ENCODE measurements at regions not wholly inside any gene's neighbourhood (a gene's known extent, or its start where the extent isn't known, plus 50 kb on each side); places are given as distances from the start of the nearest gene placed in this dataset.

- H4K20me1 ChIP-seq (ENCODE audit: insufficient read depth) = no peaks in the 10 kb centered on the region
- no peaks in the 10 kb centered on the region for H3K79me2 ChIP-seq (ENCODE audit: insufficient read depth, low read length)
- intact Hi-C loops (cut with micrococcal nuclease) = no loop called here
- no peak overlapping the region for H3K27ac ChIP-seq (ENCODE audit: low read depth, low read length)
- ChIA-PET POLR2A (no interaction called here), CTCF (no interaction called here), RAD21 (ENCODE audit: low non-redundant PET in 1 of 2, low total read pairs in 2 of 2, uncharacterized antibody in 2 of 2, unreplicated experiment in 2 of 2) (no interaction called here)
- H3K4me2 ChIP-seq (ENCODE audit: low read length) = no peak overlapping the region
- no peak overlapping the region for H2AFZ ChIP-seq (ENCODE audit: low read depth, low read length, poor library complexity, severe bottlenecking)
- ATAC-seq = no peak
- DNase-seq (ENCODE audit: low read depth, low spot score) = no peak
- no peaks in the 10 kb centered on the region for H3K4me1 ChIP-seq (ENCODE audit: control insufficient read depth in 1 of 2, insufficient read depth in 2 of 2, low read length in 2 of 2)
- no peak overlapping the region for H3K4me3 ChIP-seq (replicated peaks in 1 of 2; ENCODE audit: low read depth in 1 of 2, low read length in 2 of 2)
- TF ChIP-seq FOSL1 (IDR thresholded peaks at IDR 0.05; ENCODE audit: low read depth) (no peak), REST (IDR thresholded peaks at IDR 0.05; ENCODE audit: low read depth) (no peak)
- no TSS peak for BruUV-seq (replicated peaks)
- no peak overlapping the region for H3K9ac ChIP-seq (ENCODE audit: low read length)
- H3K9me3 ChIP-seq (ENCODE audit: control insufficient read depth in 1 of 2, insufficient read depth in 1 of 2, low read depth in 1 of 2, low read length in 2 of 2) = no peaks in the 10 kb centered on the region
- no peaks in the 10 kb centered on the region for H3K9me2 ChIP-seq (ENCODE audit: insufficient read depth)
- no peaks in the 10 kb centered on the region for H3K36me3 ChIP-seq (ENCODE audit: control insufficient read depth in 1 of 2, insufficient read depth in 2 of 2, low read length in 2 of 2)
- H3K27me3 ChIP-seq (ENCODE audit: insufficient read depth, low read length) = no peaks in the 10 kb centered on the region
These were observed 449.7 kb upstream of the CWC22 start for GRCh38 chr2:180456801-180457200.

GRCh38 chr2:180450841-180451240, 443.7 kb upstream of the CWC22 start:
- Histone ChIP-seq H3K4me1 (ENCODE audit: control insufficient read depth in 1 of 2, insufficient read depth in 2 of 2, low read length in 2 of 2) (no peaks in the 10 kb centered on the region), H4K20me1 (ENCODE audit: insufficient read depth) (no peaks in the 10 kb centered on the region), H3K9ac (ENCODE audit: low read length) (no peak overlapping the region), H3K9me3 (ENCODE audit: control insufficient read depth in 1 of 2, insufficient read depth in 1 of 2, low read depth in 1 of 2, low read length in 2 of 2) (no peaks in the 10 kb centered on the region), H3K36me3 (ENCODE audit: control insufficient read depth in 1 of 2, insufficient read depth in 2 of 2, low read length in 2 of 2) (no peaks in the 10 kb centered on the region), H3K4me2 (ENCODE audit: low read length) (no peak overlapping the region), H3K4me3 (replicated peaks in 1 of 2; ENCODE audit: low read depth in 1 of 2, low read length in 2 of 2) (no peak overlapping the region), H3K79me2 (ENCODE audit: insufficient read depth, low read length) (no peaks in the 10 kb centered on the region), H3K27me3 (ENCODE audit: insufficient read depth, low read length) (no peaks in the 10 kb centered on the region), H3K9me2 (ENCODE audit: insufficient read depth) (no peaks in the 10 kb centered on the region), H2AFZ (ENCODE audit: low read depth, low read length, poor library complexity, severe bottlenecking) (no peak overlapping the region), H3K27ac (ENCODE audit: low read depth, low read length) (no peak overlapping the region)
- POLR2A ChIA-PET = no interaction called here
- no TSS peak for BruUV-seq (replicated peaks)
- intact Hi-C loops (cut with micrococcal nuclease) = no loop called here
- ATAC-seq (no peak), DNase-seq (ENCODE audit: low read depth, low spot score) (no peak)
- RAD21 ChIA-PET (ENCODE audit: low non-redundant PET in 1 of 2, low total read pairs in 2 of 2, uncharacterized antibody in 2 of 2, unreplicated experiment in 2 of 2) = no interaction called here
- CTCF ChIA-PET = no interaction called here
- TF ChIP-seq SRF (IDR thresholded peaks at IDR 0.05; ENCODE audit: low read depth) (no peak), CTCF (IDR thresholded peaks at IDR 0.05 in 2 of 3, conservative IDR thresholded peaks at IDR 0.05 in 1 of 3; ENCODE audit: borderline replicate concordance in 1 of 3, insufficient read depth in 1 of 3, low read depth in 2 of 3, low read length in 2 of 3) (no peak), FOSL1 (IDR thresholded peaks at IDR 0.05; ENCODE audit: low read depth) (no peak), MAX (IDR thresholded peaks at IDR 0.05) (no peak), TCF7L2 (IDR thresholded peaks at IDR 0.05; ENCODE audit: borderline replicate concordance, extremely low read depth, insufficient read depth, insufficient read length) (no peak), EZH2 (IDR thresholded peaks at IDR 0.05) (no peak), ATF3 (IDR thresholded peaks at IDR 0.05) (no peak), EGR1 (IDR thresholded peaks at IDR 0.05; ENCODE audit: low read depth) (no peak), SIN3A (IDR thresholded peaks at IDR 0.05; ENCODE audit: low read depth) (no peak), ELF1 (IDR thresholded peaks at IDR 0.05; ENCODE audit: borderline replicate concordance, low read depth) (no peak), CEBPB (IDR thresholded peaks at IDR 0.05; ENCODE audit: low read depth) (no peak), POLR2A (IDR thresholded peaks at IDR 0.05; ENCODE audit: borderline replicate concordance, extremely low read depth, insufficient read depth, insufficient read length) (no peak), EZH2phosphoT487 (IDR thresholded peaks at IDR 0.05; ENCODE audit: borderline replicate concordance) (no peak), JUND (IDR thresholded peaks at IDR 0.05) (no peak)
